ENCODE measurements at regions not wholly inside any gene's neighbourhood (a gene's known extent, or its start where the extent isn't known, plus 50 kb on each side); places are given as distances from the start of the nearest gene placed in this dataset.

- DNase-seq, result no peak
Measured at GRCh38 chr2:21254170-21254965, 130.6 kb downstream of the TDRD15 start.

GRCh38 chr2:21256006-21256405, 132.2 kb downstream of the TDRD15 start:
- no peak for DNase-seq

GRCh38 chr2:21257621-21258020, 133.9 kb downstream of the TDRD15 start:
- no peak for DNase-seq

GRCh38 chr2:21258082-21258481, 134.3 kb downstream of the TDRD15 start:
- DNase-seq, result no peak

GRCh38 chr2:21260311-21260710, 136.5 kb downstream of the TDRD15 start:
- DNase-seq, result no peak

GRCh38 chr2:21261591-21261990, 137.8 kb downstream of the TDRD15 start:
- DNase-seq, result no peak

- no peak for DNase-seq
Measured at GRCh38 chr2:21262426-21262940, 138.7 kb downstream of the TDRD15 start.

- no peak for DNase-seq
Measured at GRCh38 chr2:21263622-21264021, 139.9 kb downstream of the TDRD15 start.

- DNase-seq, result no peak
Measured at GRCh38 chr2:21265752-21266151, 142.0 kb downstream of the TDRD15 start.

GRCh38 chr2:21267232-21267835, 143.6 kb downstream of the TDRD15 start:
- DNase-seq, result no peak

- no peak for DNase-seq
Measured at GRCh38 chr2:21268197-21268877, 144.6 kb downstream of the TDRD15 start.

- DNase-seq, result no peak
Measured at GRCh38 chr2:21268878-21269224, 145.1 kb downstream of the TDRD15 start.

- no peak for DNase-seq
Measured at GRCh38 chr2:21269382-21269781, 145.6 kb downstream of the TDRD15 start.

GRCh38 chr2:21270083-21270491, 146.3 kb downstream of the TDRD15 start:
- DNase-seq, result no peak

- no peak for DNase-seq
Measured at GRCh38 chr2:21270708-21271122, 146.9 kb downstream of the TDRD15 start.

- no peak for DNase-seq
Measured at GRCh38 chr2:21276163-21276562, 152.4 kb downstream of the TDRD15 start.

GRCh38 chr2:21277068-21278056, 153.6 kb downstream of the TDRD15 start:
- DNase-seq, result no peak

GRCh38 chr2:21279525-21279924, 155.8 kb downstream of the TDRD15 start:
- DNase-seq, result no peak

GRCh38 chr2:21280793-21281192, 157.0 kb downstream of the TDRD15 start:
- DNase-seq, result no peak

GRCh38 chr2:21281384-21281783, 157.6 kb downstream of the TDRD15 start:
- no peak for DNase-seq

- DNase-seq, result no peak
Measured at GRCh38 chr2:21281791-21282514, 158.2 kb downstream of the TDRD15 start.

GRCh38 chr2:21282515-21282898, 158.7 kb downstream of the TDRD15 start:
- no peak for DNase-seq

Measured in activated CD4-positive, alpha-beta T cell treated with anti-CD3 and anti-CD28 coated beads for 48 hours (primary cell).